ENCODE measurements at regions not wholly inside any gene's neighbourhood (a gene's known extent, or its start where the extent isn't known, plus 50 kb on each side); places are given as distances from the start of the nearest gene placed in this dataset. TPM values are rescaled to one million over a fixed set of nuclear protein-coding genes. Genes with fewer than 3 reads are reported as not detected.
"Not testable (repeated sequence)": the region's sequence is repeated elsewhere in the genome, so short reads cannot be mapped to it uniquely, and the experiment has no call there.

DNA sequence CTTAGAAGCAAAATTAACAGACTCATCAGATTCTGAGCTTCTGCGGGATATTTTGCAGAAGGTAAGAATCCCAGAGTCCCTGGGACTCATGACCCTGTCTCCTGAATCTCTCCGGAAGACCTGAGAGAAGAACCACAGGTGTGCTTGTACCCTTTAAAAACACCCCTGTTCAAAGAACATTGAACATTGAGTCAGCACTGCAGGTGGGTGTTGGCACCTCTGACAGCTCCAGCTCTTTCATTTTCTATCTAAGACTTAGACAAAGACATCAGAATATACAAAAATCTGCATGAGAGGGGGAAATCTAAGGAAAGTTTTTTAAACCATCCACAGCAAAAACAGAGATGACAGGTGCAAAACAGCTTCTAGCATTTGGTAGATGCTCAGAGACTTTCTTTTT is 50.1 kb upstream of the ROPN1B start:
- H3K4me3 Mint-ChIP-seq (ENCODE audit: unreplicated experiment); DNase-seq (ENCODE audit: unreplicated experiment); POLR2A ChIA-PET; H3K4me1 Mint-ChIP-seq (ENCODE audit: insufficient read depth, unreplicated experiment); CTCF ChIA-PET; H3K9me3 Mint-ChIP-seq (ENCODE audit: unreplicated experiment); BruUV-seq (replicated peaks); H3K27ac Mint-ChIP-seq (ENCODE audit: low read depth, unreplicated experiment); H3K36me3 Mint-ChIP-seq (ENCODE audit: insufficient read depth, unreplicated experiment); H3K27me3 Mint-ChIP-seq (ENCODE audit: insufficient read depth, unreplicated experiment): not testable (repeated sequence)
- intact Hi-C loops (cut with micrococcal nuclease) = loop anchor here (5.0 to 10.0 kb wide), 2 partner anchors 152 to 324 kb away; partner anchors contain the start of gene OSBPL11

Small RNA genes in the stretch of these regions (microRNA-seq; reads per million reads assigned to microRNA genes)
- gene MIR548I1 = not detected
